Activated CD4-positive, CD25-positive, alpha-beta regulatory T cell treated with anti-CD3 and anti-CD28 coated beads, Interleukin-2, amount 50 U/mL, for 24 hours (primary cell): ENCODE measurements at regions not wholly inside any gene's neighbourhood (a gene's known extent, or its start where the extent isn't known, plus 50 kb on each side); places are given as distances from the start of the nearest gene placed in this dataset.
"Not testable (repeated sequence)": the region's sequence is repeated elsewhere in the genome, so short reads cannot be mapped to it uniquely, and the experiment has no call there.

ENCODE experiments used
- ATAC-seq, 2 donors: fragments of 150-1000 bp; cut with Tn5 transposase; one replicate each; pipeline ENCODE4 v1.10.0; 2021; ENCODE audit warnings: mild to moderate bottlenecking in 1 of 2, moderate library complexity in 1 of 2

DNA sequence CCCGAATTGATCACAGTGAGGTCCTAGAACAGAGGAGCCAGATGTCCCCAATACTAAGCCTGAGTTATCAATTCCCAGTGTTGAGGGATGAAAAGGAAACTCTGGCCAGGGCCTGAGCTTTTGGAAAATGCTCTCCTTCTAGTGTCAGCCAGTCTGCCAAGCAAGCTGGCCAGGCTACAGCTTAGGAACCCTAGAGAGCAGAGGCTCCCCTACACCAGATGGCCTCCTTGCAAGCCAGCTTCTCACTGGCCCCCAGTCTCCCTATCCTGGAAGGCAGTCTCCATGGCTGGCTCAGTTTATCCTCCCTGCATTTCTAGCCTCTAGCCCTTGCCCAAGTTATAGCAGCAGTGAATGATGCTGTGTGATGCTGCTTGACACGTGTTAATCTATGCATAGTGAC is 204.7 kb upstream of the WWC1 start:
- ATAC-seq = no peak

DNA sequence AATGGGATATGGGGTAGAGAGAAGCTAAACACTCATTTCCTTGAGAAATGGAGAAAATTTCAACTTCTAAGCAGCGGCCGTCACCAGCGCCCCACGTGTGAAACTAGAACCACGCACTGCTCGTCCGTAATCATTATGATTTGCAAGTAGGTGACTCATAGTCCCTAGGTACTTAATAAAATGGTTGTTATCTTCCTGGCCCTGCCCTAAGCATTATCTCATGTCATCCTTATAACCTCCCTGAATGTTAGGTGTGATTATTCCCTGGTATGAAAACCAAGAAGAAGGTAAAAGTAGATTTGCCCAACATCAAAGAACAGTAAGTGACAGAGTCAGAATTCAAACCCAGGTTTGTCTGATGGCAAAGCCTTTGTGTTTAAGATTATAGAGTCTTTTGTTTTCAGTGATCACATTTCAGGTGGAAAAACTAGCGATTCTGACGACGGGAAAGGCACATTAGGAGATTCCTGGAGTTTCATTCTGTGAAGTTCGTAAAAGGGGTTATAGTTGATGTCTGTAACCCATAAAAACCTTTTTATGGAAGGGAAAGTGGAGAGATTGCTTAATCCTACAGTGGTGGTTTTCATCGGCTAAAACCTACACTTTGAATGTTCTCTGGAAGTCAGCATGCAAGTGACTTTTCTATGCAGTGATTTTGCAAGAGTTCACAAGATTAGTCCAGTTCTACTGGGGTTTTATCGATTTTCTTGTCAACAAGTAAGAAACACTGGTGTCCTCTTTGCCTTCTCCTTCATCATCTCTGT is 202.9 kb upstream of the WWC1 start:
- ATAC-seq = no peak

DNA sequence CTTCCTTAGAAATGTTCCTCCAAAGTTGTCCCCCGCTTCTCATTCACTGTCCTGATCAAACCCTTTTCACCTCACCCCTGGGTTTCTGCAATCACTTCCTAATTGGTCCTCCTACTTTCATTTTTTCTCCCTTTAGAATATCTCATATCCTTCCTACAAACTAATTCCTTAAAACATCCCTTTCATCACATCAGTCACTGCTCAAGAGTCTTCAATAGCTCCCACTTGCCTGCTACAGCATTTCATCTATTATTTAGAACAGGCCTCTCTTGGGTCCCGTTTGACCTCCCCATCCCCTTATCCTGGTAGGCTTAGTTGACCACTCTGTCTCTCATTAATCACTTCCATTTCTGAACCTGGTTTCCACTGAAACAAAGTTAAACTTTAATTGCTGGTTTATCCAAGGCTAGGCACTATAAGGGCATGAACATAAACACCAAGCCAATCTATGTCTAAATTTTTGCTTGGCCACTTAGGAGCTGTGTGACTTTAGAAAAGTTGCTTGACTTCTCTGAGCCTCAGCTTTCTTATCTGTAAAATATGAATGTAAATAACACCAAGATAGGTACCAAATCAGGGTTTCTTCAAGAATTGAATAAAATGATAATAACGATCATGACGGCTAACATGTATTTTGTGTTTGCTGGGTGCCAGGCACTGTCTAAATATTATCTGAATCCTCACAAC is 202.1 kb upstream of the WWC1 start:
- ATAC-seq = no peak

DNA sequence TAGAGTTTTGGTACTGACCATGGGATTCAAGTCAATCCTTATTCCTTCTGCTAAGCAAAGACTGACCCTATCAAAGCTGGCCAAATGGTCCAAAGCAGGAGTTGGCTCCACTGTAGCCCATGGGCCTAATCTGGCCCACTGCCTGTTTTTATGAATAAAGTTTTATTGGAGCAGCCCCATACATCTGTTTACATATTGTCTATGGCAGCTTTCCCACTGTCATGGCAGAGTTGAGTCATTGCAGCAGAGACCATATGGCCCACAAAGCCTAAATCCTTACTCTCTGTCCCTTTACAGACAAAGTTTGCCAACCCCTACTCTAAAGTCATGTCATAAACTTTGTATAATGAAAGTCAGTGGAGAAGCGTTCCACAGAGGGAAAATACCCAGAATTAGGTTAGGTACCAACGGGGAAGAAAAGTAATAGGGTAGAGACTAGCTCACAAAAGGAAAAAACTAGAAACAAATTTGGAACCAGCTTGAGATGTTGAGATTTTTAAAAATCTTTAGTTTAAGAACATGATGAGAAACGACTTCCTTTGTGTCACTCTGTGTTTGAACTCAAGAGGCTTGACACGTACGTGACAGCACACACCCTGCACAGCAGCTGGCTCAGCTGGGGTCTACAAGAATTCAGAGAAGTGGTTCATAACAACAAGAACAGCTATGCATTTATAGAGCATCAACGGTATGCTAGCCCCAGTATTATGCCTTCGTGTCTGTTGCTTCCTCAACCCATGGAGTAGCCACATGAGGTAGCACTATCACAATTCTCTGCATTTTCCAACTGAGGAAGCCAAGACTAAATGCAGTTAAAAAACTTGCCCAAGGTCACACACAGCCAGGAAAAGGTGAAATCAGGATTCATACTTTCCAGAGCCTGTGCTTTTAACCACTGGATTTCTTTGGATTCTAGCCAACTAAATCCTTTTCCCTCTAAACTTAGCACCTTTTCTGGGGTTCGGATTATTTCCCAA is 198.9 kb upstream of the WWC1 start:
- no peak for ATAC-seq

DNA sequence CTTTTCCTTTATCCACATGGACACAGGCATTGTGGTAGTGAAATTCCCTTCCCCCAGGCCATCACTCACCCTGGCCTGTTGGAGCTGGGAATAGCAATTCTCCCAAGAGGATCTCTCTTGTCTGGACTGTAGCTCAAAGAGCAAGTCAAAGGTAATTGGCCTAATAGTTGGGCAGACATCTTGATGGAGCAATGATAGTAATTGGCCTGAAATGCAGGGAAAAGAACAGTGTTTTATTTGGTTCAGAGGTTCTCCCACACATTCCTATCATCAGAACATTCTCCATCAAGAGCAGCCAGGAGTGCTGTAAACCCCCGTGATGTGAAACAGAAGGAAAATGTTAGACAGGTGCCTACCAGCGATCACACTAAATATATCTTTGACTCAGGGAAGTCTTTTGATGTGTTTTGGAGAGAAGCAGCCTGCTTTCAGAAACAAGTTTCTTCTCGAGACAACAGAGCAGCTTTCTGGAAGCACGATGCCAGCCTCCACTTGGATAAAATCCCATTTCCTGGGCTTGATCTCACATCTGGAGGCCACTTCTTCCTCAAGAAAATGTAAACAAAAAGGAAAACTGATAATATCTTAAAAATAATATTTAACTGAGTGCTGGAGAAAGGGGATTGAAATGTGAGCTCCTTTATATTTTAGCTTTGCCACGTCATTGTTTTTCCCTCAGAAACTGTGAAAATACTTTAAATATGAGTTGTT is 198.1 kb upstream of the WWC1 start:
- no peak for ATAC-seq

DNA sequence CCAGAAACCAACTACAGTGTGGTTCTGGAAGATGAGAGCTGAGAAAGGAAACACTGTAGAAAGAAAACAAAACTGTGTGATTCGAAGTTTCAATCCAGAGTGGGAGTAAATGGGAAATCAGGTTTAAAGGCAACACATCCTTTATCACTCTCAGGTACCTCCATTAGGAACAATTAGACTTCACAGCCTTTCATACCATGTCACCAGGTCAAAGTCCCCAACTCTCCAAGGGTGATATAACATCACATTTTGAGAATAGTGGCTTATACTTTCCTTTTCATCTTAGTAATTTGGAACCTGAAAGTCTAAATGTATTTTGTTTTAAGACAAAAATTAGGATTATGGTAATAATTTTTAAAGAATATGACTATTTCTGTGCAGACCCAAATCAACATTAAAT is 194.9 kb upstream of the WWC1 start:
- ATAC-seq = no peak

DNA sequence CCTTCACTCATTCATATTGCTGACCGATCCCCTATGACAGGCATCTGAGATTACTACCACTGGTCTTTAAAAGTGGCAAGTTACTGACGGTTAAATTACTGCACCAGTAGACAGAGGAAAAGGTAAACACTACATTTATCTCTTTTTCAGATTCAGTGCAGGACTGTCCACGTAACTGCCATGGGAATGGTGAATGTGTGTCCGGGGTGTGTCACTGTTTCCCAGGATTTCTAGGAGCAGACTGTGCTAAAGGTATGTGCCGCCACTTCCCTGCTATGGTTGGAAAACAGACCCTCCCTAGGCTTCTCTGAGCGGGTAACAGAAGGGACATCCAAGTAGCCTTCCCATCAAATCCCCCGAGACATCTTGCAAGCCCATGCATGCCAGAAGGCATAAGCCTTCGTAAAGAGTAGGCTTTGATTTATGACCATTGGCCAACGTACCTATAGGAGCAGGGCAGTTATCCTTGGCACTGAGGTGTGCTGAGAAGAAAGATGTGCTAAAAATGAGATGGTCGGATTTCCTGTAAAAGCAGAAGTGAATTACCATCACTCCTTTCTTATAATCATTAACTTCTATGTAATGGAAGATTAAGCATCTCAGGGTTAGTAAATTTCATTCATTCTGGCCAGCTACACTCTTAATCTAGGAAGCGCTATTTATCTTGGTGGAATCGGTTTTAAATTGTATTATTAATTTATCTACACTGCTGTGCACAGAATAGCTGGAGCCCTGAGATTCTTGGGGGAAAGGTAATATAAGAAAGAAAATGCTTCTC is 193.4 kb upstream of the WWC1 start:
- no peak for ATAC-seq

DNA sequence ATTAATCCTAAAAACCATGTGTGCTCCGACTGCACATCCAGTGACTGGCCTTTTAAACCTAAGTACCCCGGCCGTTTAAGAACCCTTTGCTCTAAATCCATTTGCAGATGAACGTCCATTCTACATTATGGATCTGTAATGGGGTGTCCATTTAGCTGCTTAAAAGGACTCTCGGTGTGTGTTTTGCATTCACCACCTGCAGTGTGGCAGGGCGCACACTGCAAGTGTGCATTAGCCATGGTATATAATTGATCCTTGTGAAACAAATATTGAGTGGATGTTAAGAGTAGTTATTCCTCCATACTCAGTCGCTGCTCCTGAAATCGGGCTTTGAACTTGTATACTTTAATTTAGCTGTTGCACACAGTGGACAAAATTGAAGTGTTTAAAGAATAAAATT is 190.1 kb upstream of the WWC1 start:
- no peak for ATAC-seq

DNA sequence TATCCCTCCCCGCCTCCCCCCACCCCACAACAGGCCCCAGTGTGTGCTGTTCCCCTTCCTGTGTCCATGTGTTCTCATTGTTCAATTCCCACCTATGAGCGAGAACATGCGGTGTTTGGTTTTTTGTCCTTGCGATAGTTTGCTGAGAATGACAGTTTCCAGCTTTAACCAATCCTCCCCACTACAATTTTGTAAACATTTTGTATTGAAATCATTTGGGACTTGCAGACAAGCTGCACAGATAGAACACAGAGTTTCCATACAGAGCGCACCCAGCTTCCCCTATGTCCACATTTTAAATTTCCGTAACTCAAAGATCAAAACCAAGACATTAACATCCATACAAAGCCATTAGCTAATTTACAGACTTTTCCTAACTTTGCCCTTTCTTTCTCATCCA is 188.4 kb upstream of the WWC1 start:
- ATAC-seq = not testable (repeated sequence)

DNA sequence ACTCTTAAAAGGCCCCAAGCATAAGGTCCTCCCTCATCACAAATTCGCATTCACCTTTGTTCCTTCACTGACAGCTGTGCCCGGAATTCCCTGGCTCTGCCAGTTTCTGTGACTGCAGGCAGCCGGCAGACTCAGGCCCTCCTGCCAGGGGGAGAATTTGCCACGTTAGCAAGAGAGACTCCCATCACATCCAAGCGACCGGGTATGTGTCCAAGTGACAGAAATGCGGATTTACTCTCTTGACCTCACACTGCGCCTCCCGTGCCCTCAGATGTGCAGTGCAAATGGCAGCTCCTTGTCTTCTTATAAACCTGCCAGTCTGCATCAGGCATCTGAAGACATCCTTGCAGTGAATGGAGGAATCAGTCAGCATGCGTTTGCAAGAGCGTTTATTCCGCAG is 187.1 kb upstream of the WWC1 start:
- no peak for ATAC-seq

DNA sequence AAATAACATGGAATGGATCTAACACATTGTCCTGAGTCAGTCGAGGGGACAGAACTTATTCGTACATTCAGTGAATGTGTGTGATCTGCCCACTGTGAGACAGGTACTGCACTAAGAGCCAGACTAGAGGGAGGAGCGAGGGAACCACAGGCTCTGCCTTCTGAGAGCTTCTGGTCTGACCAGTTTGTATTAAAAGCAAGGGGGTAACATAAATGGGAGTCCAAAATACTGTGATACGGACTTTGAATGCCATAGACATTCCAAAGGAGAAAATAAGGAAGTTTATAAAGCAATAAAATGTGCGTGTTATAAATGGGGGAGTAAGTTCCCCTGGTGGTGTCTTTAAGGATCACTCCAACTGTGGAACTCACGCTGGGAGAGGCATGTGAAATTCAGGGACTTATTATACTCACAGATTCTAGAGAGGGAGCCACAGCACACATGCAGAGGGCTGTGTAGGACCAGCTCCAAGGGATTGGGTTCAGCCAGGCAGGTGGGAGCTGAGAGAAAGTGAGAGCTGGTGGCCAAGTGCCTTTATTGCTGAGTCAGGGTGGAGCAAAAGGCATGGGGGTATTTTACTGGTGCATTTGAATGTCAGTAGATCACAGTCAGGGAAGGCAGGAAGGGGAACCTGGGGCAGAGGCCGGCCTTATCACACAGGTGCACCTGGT is 186.5 kb upstream of the WWC1 start:
- ATAC-seq = no peak

DNA sequence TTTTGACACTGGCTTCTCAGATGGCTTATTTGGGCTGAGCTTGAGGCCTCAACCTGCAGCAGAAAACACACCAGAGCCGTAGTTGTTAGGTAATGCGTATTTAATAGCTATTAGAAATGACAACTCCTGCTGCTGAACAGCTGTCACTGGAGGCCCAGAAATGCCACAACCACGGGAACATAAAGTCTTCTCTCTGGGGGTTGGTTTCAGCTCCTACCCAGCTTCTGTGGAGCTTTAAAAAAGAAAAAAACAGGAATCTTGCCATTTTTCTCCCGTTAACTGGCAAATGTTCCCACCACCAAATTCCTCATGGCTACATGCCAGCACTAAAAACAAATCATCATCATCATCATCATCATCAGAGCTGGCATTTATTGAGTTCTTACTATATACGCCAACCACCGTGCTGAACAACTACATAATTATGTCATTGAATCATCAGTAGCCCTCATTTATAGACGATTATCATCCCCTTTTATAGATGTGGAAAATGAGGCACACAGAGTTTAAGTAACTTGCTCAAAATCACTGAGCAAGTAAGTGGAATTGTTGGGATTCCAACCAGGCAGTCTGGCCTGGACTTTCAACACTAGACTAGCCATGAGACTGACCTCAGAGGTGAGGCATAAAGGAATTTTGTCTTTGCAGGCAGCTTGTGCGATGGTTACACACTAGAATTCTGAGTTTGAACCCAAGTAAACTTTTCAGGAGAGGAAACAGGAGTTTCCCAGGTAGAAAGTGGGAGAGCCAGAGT is 185.3 kb upstream of the WWC1 start:
- ATAC-seq = no peak

DNA sequence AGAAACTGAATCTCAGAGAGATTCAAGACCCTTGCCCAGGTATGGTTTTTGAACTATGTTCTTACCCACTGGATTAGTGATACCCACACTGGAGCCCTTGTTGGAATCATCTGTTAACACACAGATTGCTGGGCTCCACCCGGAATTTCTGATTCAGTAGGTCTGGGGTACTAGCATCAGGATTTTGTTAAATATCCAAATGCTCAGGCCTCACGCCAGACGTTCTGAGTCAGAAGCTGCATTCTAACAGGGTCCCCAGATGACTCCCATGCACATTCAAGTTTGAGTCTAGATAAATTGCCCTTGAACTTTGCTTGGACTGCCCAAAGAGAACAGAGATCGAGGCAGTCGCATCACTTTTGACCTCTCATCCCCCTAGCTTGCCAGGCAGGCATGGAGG is 182.0 kb upstream of the WWC1 start:
- ATAC-seq = no peak

DNA sequence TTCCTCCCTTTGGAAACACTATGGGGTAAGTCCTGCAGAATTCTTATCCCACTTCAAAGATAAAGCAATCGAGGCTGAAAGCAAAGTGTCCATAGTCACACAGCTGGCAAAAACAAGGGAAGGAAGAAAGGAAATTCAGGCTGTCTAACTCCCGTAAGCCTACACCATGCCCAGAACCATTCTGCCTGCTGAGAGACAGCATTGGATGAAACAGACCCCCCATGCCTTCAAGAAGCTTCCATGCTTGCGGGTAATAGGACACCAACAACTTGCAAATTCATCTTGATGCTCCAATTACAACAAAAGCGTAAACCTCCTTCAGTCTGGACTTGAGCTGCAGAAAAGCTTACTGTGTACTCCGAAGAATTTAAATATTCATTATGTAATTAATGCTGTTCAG is 181.1 kb upstream of the WWC1 start:
- no peak for ATAC-seq

DNA sequence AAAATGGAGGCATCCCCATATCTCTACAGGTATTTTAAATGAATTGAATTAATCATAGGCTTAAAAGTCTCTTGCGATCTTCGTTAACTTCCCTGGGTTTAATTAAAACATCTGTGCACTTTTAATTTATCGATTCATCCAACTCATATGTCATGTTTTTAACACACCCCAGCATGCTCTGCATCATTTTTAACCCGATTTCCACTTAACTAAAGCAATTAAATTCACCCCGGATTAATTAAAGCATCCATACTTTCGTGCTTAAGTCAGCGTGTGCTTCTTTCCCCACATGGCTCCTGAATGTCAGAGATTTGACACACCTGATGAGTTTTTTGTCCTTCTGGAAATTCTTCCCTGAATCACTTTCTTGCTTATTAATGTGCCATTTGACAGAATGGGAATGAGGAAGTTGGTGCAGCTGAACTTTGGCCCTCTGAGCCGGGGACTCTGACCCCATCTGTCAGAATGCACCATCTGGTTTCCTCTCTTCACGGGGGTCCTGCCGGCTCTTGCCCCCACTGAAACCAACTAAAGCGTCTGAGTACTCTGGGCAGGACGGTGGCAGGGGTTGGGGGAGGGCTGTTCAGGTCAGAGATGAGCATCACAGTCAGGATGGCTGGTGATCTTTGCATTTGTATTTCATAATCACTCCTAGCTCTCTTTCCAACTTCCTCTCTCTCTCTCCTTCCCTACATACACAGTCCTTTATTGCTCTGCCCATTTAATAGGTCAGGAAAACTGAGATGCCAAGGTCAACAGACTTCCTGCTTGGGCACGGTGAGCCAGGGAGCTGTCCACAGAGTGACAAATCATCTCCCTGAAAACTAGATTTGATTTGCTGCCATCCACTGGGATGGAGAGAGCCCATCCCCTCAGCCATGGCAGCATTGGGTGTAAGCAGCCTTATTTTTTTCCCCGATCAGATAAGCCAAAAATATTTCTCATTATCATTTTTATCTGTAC is 180.3 kb upstream of the WWC1 start:
- ATAC-seq = no peak

DNA sequence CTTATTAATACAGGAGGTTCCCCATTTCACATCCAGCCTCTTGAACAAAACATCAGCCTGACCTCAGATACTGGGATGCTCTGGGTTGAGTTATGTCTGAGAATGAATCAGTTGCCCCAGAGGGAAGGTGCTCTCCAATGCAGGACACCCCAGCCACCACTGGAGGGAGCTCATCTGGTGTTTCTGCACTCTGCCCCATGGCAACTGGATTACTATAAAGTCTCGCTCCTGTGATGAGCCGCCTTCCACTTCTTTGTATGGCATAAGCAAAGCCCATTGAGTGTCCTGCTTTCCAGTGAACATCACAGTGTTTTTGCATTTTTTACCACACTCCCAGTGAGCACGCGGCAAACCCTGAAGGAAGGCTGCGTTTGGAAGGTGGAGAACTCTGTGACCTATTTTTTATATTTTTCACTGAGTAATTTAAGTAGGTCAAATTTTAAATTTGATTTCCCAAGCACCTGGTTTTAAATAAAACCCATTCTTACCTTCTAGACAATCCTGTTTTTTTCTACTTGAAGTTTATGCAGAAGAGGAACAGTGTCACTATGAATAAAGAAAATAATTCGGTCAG is 176.9 kb upstream of the WWC1 start:
- no peak for ATAC-seq

DNA sequence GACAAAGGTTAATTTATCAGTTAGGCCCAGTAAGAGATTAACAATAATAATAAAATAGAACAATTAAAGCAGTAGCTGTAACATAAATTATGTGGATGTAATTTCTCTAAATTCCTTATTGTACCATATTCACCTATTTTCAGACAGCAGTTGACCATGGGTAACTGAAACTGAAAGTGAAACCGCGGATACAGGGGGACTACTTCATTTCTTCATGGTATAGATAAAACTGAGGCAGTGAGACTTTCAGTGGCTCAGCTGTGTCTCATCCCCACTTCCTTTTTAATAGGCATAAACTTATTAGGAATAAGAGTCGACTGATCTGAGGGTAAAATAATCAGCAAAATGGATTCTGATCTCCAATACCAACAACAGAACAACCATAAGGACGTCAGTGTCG is 174.0 kb upstream of the WWC1 start:
- ATAC-seq = no peak

DNA sequence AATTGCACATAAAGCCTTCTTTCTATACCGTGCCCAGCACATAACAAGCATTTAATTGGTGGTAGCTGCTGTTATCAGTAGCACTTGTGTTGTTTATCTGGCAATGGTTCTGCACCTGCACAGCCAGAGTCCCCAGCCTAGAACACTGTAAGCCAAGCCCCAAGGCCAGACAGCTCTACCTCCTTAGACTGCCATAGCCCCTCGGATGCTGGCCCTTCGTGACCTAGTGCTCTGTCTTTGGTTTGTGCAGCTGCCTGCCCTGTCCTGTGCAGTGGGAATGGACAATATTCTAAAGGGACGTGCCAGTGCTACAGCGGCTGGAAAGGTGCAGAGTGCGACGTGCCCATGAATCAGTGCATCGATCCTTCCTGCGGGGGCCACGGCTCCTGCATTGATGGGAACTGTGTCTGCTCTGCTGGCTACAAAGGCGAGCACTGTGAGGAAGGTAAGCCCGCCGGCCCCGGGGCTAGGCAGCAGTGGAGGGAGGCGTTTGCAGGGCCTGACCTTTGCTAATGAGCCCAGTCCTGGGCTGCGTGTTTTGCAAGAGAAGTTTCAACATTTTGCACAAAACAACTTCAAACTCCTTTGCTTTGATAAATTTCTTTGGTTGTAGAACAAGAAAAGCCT is 173.3 kb upstream of the WWC1 start:
- ATAC-seq = no peak
